Fibroblast of the aortic adventitia (primary cell): ENCODE measurements at regions not wholly inside any gene's neighbourhood (a gene's known extent, or its start where the extent isn't known, plus 50 kb on each side); places are given as distances from the start of the nearest gene placed in this dataset.

Experiments
- DNase-seq: peaks from one replicate; pipeline ENCODE4 v3.0.0-alpha.2; 2010; ENCODE audit warnings: low read depth
- H3K4me3 ChIP-seq: 2 replicates; pipeline ENCODE4 v1.5.1; 2011; ENCODE audit warnings: low read depth, mild to moderate bottlenecking, control low read depth, low read length, moderate library complexity
- TF ChIP-seq, protein P1 (sequence below): IDR thresholded peaks from 2 replicates; pipeline ENCODE4 v1.5.1; 2011; ENCODE audit warnings: mild to moderate bottlenecking, low read length, control low read depth, inconsistent platforms; ENCODE audit not compliant: insufficient read depth

DNA sequence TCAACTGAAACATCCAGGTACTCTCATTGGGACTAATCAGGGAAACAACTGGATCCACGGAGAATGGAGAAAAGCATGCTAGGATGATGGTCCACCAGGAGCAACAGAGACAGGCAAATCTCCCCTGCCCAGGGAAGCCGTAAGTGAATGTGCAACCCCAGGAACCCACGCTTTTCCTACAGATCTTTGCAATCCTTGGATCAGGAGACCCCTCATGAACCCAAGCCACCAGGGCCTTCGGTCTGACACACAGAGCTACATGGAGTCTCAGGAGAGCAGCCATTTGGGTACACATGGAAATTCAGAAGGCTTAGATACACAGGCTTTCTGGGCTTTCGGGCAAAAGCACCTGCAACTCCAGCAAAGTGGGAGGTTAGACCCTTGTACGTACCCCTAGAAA, 122.1 kb upstream of the PTCHD4 start:
- TF ChIP-seq, protein P1, sequence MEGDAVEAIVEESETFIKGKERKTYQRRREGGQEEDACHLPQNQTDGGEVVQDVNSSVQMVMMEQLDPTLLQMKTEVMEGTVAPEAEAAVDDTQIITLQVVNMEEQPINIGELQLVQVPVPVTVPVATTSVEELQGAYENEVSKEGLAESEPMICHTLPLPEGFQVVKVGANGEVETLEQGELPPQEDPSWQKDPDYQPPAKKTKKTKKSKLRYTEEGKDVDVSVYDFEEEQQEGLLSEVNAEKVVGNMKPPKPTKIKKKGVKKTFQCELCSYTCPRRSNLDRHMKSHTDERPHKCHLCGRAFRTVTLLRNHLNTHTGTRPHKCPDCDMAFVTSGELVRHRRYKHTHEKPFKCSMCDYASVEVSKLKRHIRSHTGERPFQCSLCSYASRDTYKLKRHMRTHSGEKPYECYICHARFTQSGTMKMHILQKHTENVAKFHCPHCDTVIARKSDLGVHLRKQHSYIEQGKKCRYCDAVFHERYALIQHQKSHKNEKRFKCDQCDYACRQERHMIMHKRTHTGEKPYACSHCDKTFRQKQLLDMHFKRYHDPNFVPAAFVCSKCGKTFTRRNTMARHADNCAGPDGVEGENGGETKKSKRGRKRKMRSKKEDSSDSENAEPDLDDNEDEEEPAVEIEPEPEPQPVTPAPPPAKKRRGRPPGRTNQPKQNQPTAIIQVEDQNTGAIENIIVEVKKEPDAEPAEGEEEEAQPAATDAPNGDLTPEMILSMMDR: no peak
- H3K4me3 ChIP-seq: no peak overlapping the region
- no peak for DNase-seq

DNA sequence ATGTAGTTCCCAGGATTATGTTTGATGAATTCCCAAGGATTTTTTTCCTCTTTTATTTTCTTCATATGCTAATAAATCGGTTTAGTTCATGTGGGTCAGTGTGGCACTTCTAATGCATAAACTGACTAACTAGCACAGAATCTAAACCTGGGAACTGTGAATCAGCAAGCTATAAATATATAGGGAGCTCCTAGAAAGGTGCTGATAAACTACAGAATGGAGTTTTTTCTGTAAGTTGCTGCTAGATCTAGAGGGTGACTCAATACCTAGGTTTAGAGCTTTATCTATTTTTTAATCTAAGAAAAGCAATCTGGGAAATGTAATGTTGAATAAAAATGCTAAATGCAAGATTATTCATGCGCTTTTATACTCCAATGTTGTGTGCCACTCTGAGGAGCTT, 118.8 kb upstream of the PTCHD4 start:
- H3K4me3 ChIP-seq: no peak overlapping the region
- TF ChIP-seq, protein P1: no peak
- DNase-seq: peak; percentile 38

- no peak overlapping the region for H3K4me3 ChIP-seq
- no peak for DNase-seq
- TF ChIP-seq, protein P1: no peak
Measured at GRCh38 chr6:48222241-48222640, 111.2 kb upstream of the PTCHD4 start.

GRCh38 chr6:48213076-48213788, 102.2 kb upstream of the PTCHD4 start:
- no peak overlapping the region for H3K4me3 ChIP-seq
- DNase-seq: no peak
- TF ChIP-seq, protein P1: no peak

DNA sequence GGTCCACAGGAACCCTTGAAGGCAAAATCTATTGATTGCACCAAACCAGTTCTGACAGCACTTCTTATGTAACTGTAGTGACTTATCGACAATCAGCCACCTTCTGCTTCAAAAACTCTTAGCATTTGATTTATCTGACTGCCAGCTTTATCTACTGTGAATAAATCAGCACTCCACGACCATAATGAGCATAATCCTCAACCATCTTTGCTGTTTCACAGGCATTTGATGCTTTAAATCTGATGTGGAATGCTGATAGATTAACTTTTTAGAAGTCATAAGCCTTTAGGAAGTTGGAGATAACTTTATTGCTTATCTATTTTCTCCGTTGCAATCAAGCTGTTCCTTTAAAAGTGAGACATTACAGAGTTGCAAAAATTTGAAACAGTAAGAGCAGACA, 101.5 kb upstream of the PTCHD4 start:
- no peak for DNase-seq
- H3K4me3 ChIP-seq: no peak overlapping the region
- TF ChIP-seq, protein P1: no peak

DNA sequence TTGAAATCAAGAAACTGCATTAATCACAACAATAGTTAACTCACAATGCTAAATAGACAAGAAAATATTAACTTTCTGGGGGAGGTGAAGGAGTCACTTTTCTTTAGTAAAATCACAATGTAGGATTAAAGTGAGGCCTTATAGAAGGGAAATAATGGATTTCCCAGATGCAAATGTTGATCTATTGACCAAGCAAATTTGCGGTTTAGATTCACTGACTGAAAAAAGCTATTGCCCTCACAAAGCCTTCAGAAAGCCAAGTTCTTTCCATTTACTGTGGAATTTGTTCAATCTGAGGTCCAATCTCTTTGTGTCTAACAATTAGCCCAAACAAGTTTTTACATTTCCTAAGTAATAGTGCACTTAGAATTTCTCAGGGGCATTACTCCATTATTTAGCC, 95.1 kb upstream of the PTCHD4 start:
- TF ChIP-seq, protein P1: no peak
- DNase-seq: no peak
- H3K4me3 ChIP-seq: no peak overlapping the region
